ENCODE measurements at regions not wholly inside any gene's neighbourhood (a gene's known extent, or its start where the extent isn't known, plus 50 kb on each side); places are given as distances from the start of the nearest gene placed in this dataset.

DNA sequence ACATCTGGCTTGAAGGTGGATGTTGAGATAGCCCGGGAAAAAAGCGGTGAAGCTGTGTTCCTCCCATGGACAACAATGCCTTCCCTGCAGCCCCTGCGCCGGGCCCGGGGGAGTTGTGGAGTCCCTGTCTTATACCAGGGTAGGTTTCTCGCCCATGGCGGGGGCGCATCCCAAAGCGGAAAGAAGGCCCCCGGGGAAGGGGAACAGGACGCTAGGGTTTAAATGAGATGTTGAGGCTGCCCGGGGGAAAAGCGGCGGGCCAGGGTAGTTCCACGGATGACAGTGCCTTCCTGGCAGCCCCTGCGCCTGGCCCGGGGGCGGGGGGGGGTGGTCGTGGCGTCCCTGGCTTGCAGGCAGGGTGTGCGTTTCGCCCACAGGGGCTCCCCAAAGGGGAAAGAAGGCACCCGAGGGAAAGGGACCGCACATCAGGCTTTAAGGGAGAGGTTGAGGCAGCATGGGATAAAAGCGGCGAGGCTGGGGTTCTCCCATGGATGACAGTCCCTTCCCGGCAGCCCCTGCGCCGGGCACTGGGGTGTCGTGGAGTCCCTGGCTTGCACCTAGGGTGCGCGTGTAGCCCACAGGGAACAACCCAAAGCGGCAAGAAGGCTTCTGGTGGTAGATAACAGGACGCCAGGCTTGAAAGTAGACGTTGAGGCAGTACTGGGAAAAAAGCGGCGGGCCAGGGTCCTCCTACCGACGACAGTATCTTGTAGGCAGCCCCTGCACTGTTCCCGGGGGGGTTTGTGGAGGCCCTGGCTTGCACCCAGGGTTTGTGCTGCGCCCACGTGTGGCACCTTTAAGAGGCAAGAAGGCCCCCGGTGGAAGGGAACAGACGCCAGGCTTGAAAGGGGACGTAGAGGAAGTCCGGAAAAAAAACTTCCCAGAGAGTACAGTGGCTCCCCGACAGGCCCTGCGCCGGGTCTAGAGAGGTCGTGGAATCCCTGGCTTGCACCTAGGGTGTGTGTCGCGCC is 160.8 kb upstream of the ALG10B start:
- no peak overlapping the region for H2AK9ac ChIP-seq (replicated peaks; ENCODE audit: low read depth, low read length, poor library complexity)
- no peak overlapping the region for H4K8ac ChIP-seq (ENCODE audit: low read depth in 2 of 2, low read length in 2 of 2)
- no peak overlapping the region for H3K9ac ChIP-seq (ENCODE audit: low read depth, low read length)
- H3K27ac ChIP-seq (ENCODE audit: insufficient read depth, low read length): no peak overlapping the region
- no peaks in the 10 kb centered on the region for H3K4me1 ChIP-seq (ENCODE audit: control insufficient read depth, insufficient read depth, low read length)
- H3K56ac ChIP-seq (ENCODE audit: extremely low read depth, insufficient read depth, low read length): no peak overlapping the region
- TF ChIP-seq MXI1 (IDR thresholded peaks at IDR 0.05; ENCODE audit: borderline replicate concordance, low read depth, low read length) (no peak), RCOR1 (IDR thresholded peaks at IDR 0.05; ENCODE audit: insufficient replicate concordance, low read length) (no peak), RFX5 (IDR thresholded peaks at IDR 0.05; ENCODE audit: low read depth, low read length) (no peak), RAD21 (IDR thresholded peaks at IDR 0.05; ENCODE audit: low read length) (no peak)
- TF ChIP-seq, protein P1, sequence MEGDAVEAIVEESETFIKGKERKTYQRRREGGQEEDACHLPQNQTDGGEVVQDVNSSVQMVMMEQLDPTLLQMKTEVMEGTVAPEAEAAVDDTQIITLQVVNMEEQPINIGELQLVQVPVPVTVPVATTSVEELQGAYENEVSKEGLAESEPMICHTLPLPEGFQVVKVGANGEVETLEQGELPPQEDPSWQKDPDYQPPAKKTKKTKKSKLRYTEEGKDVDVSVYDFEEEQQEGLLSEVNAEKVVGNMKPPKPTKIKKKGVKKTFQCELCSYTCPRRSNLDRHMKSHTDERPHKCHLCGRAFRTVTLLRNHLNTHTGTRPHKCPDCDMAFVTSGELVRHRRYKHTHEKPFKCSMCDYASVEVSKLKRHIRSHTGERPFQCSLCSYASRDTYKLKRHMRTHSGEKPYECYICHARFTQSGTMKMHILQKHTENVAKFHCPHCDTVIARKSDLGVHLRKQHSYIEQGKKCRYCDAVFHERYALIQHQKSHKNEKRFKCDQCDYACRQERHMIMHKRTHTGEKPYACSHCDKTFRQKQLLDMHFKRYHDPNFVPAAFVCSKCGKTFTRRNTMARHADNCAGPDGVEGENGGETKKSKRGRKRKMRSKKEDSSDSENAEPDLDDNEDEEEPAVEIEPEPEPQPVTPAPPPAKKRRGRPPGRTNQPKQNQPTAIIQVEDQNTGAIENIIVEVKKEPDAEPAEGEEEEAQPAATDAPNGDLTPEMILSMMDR (conservative IDR thresholded peaks at IDR 0.05; ENCODE audit: low read depth, low read length): no peak
- no peak overlapping the region for H2AFZ ChIP-seq (replicated peaks; ENCODE audit: low read length, poor library complexity)
- H2AK5ac ChIP-seq (ENCODE audit: low read depth, low read length): no peak overlapping the region
- BruUV-seq (replicated peaks): no TSS peak
- H3K14ac ChIP-seq (replicated peaks; ENCODE audit: low read depth, low read length): no peak overlapping the region
- intact Hi-C loops (cut with micrococcal nuclease): no loop called here
- H4K91ac ChIP-seq (ENCODE audit: insufficient read depth, low read depth, low read length): no peak overlapping the region
- no peak overlapping the region for H3K4me3 ChIP-seq (ENCODE audit: insufficient read depth, low read depth, low read length)
- H2BK20ac ChIP-seq (ENCODE audit: low read depth, low read length): no peak overlapping the region
- no peak overlapping the region for H4K5ac ChIP-seq (ENCODE audit: low read depth, low read length)
- H3K9me3 ChIP-seq (ENCODE audit: control insufficient read depth, insufficient read depth, low read length): peaks cover 65% of the 10 kb centered on the region
- 76% methylated on average over 22 of the region's 52 CpGs; no CpG with 5 or more reads in 1 of the 2 experiments for WGBS, 2 experiments (ENCODE audit: extremely low coverage in 2 of 2, insufficient read length in 1 of 2)
- dilution Hi-C loops (cut with HindIII; ENCODE audit: low sequenced_read_pairs, unreplicated experiment): no loop called here
- no peak overlapping the region for H2BK15ac ChIP-seq (ENCODE audit: low read depth, low read length)
- H3K27me3 ChIP-seq (ENCODE audit: control insufficient read depth, insufficient read depth, low read length): no peaks in the 10 kb centered on the region
- ChIA-PET POLR2A (ENCODE audit: unreplicated experiment) (no interaction called here), CTCF (no interaction called here)
- H2BK5ac ChIP-seq (ENCODE audit: low read depth, low read length, poor library complexity, severe bottlenecking): no peak overlapping the region
- H3K4me2 ChIP-seq (ENCODE audit: low read depth, low read length): no peak overlapping the region
- no peak overlapping the region for H3K18ac ChIP-seq (ENCODE audit: low read depth, low read length)
- no peaks in the 10 kb centered on the region for H3K79me1 ChIP-seq (ENCODE audit: low read depth in 1 of 2, low read length in 2 of 2)
- H3K36me3 ChIP-seq (ENCODE audit: control insufficient read depth, insufficient read depth, low read length): no peaks in the 10 kb centered on the region
- DNase-seq (no peak), ATAC-seq (ENCODE audit: low read depth) (no peak)
- in situ Hi-C loops (cut with MboI; ENCODE audit: low sequenced_read_pairs): no loop called here
- no peaks in the 10 kb centered on the region for H3K9me1 ChIP-seq (ENCODE audit: insufficient read depth, low read length)
- no peak overlapping the region for H3K23ac ChIP-seq (ENCODE audit: low read depth, low read length)
- H2BK120ac ChIP-seq (ENCODE audit: low read depth, low read length): no peak overlapping the region
- no peaks in the 10 kb centered on the region for H4K20me1 ChIP-seq (ENCODE audit: insufficient read depth, low read length)
- no peak overlapping the region for H3K4ac ChIP-seq (ENCODE audit: low read depth, low read length)
